ENCODE measurements at regions not wholly inside any gene's neighbourhood (a gene's known extent, or its start where the extent isn't known, plus 50 kb on each side); places are given as distances from the start of the nearest gene placed in this dataset.

GRCh38 chr17:12530161-12530560 lies 135.5 kb upstream of the MYOCD start:
- DNase-seq = no peak

- no peak for DNase-seq
Observed at GRCh38 chr17:12536021-12536420, 129.7 kb upstream of the MYOCD start.

- DNase-seq = no peak
Observed at GRCh38 chr17:12536472-12536871, 129.2 kb upstream of the MYOCD start.

- DNase-seq = no peak
Observed at GRCh38 chr17:12537436-12537835, 128.3 kb upstream of the MYOCD start.

- no peak for DNase-seq
Observed at GRCh38 chr17:12538003-12538402, 127.7 kb upstream of the MYOCD start.

- DNase-seq = peak; percentile 27
Observed at GRCh38 chr17:12545877-12546513, 119.7 kb upstream of the MYOCD start.

- no peak for DNase-seq
Observed at GRCh38 chr17:12546983-12547382, 118.7 kb upstream of the MYOCD start.

- no peak for DNase-seq
Observed at GRCh38 chr17:12547831-12548230, 117.9 kb upstream of the MYOCD start.

GRCh38 chr17:12548558-12548957 lies 117.1 kb upstream of the MYOCD start:
- no peak for DNase-seq

- DNase-seq = peak; percentile 17
Observed at GRCh38 chr17:12549499-12550041, 116.1 kb upstream of the MYOCD start.

- DNase-seq = no peak
Observed at GRCh38 chr17:12553625-12554024, 112.1 kb upstream of the MYOCD start.

GRCh38 chr17:12554251-12554650 lies 111.4 kb upstream of the MYOCD start:
- no peak for DNase-seq

GRCh38 chr17:12566291-12566690 lies 99.4 kb upstream of the MYOCD start:
- DNase-seq = peak; percentile 20

- DNase-seq = no peak
Observed at GRCh38 chr17:12567077-12568053, 98.3 kb upstream of the MYOCD start.

- DNase-seq = no peak
Observed at GRCh38 chr17:12568358-12569251, 97.1 kb upstream of the MYOCD start.

GRCh38 chr17:12571606-12572005 lies 94.1 kb upstream of the MYOCD start:
- no peak for DNase-seq

- DNase-seq = no peak
Observed at GRCh38 chr17:12574525-12574924, 91.2 kb upstream of the MYOCD start.

GRCh38 chr17:12575641-12576040 lies 90.0 kb upstream of the MYOCD start:
- no peak for DNase-seq

- no peak for DNase-seq
Observed at GRCh38 chr17:12579288-12579687, 86.4 kb upstream of the MYOCD start.

GRCh38 chr17:12580640-12581039 lies 85.0 kb upstream of the MYOCD start:
- DNase-seq = no peak

GRCh38 chr17:12584727-12585126 lies 81.0 kb upstream of the MYOCD start:
- DNase-seq = no peak

- DNase-seq = no peak
Observed at GRCh38 chr17:12588531-12588930, 77.2 kb upstream of the MYOCD start.
